Progenitor cell of endocrine pancreas (in vitro differentiated cells): ENCODE measurements at regions not wholly inside any gene's neighbourhood (a gene's known extent, or its start where the extent isn't known, plus 50 kb on each side); places are given as distances from the start of the nearest gene placed in this dataset.

ENCODE experiments used
- DNase-seq: peaks from one replicate; pipeline ENCODE4 v3.0.0; 2021; ENCODE audit warnings: low spot score; ENCODE audit not compliant: unreplicated experiment
- H3K27ac Mint-ChIP-seq: 2 replicates; pipeline ENCODE4 v1.8.0; 2021; ENCODE audit warnings: mild to moderate bottlenecking, moderate library complexity, mixed read lengths
- H3K27me3 Mint-ChIP-seq: 2 replicates; pipeline ENCODE4 v1.8.0; 2021; ENCODE audit warnings: mixed read lengths
- H3K36me3 Mint-ChIP-seq: 2 replicates; pipeline ENCODE4 v1.8.0; 2022; ENCODE audit warnings: mixed read lengths; ENCODE audit not compliant: insufficient read depth
- H3K4me1 Mint-ChIP-seq: 2 replicates; pipeline ENCODE4 v1.8.0; 2021; ENCODE audit warnings: low read depth, mixed read lengths
- H3K4me3 Mint-ChIP-seq: 2 replicates; pipeline ENCODE4 v1.8.0; 2021; ENCODE audit warnings: low read depth, mild to moderate bottlenecking, moderate library complexity, mixed read lengths
- H3K9me3 Mint-ChIP-seq: 2 replicates; pipeline ENCODE4 v1.8.0; 2021; ENCODE audit warnings: low read depth, mixed read lengths
- TF ChIP-seq, protein P1 (sequence below): fragments of 200-600 bp; sonication (generic); IDR thresholded peaks from one replicate; pipeline ENCODE4 v1.5.0; 2021; ENCODE audit warnings: antibody characterized with exemption, mild to moderate bottlenecking; ENCODE audit not compliant: unreplicated experiment

DNA sequence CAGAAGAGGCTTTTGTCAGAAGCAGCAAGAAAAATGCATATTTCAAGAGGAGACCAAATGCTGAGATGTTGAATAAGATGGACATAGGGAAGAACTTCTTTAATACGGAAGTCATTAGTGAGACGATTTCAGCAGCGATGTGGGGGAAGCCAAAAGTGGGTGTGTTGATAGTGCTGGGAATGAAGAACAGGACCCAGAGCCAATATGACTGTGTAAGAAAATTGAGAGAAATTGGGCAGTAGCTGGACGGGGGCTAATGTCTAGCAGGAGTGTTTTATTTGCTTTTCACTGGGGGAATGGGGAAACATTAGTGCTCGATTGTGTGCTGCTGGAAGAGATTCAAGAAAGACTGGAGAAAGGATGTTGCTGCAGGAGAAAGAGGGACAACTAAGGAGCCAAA, 788.7 kb upstream of the KLHL29 start:
- no peak overlapping the region for H3K27ac Mint-ChIP-seq
- no peak for DNase-seq
- peaks cover 6% of the 10 kb centered on the region for H3K36me3 Mint-ChIP-seq
- no peaks in the 10 kb centered on the region for H3K27me3 Mint-ChIP-seq
- TF ChIP-seq, protein P1, sequence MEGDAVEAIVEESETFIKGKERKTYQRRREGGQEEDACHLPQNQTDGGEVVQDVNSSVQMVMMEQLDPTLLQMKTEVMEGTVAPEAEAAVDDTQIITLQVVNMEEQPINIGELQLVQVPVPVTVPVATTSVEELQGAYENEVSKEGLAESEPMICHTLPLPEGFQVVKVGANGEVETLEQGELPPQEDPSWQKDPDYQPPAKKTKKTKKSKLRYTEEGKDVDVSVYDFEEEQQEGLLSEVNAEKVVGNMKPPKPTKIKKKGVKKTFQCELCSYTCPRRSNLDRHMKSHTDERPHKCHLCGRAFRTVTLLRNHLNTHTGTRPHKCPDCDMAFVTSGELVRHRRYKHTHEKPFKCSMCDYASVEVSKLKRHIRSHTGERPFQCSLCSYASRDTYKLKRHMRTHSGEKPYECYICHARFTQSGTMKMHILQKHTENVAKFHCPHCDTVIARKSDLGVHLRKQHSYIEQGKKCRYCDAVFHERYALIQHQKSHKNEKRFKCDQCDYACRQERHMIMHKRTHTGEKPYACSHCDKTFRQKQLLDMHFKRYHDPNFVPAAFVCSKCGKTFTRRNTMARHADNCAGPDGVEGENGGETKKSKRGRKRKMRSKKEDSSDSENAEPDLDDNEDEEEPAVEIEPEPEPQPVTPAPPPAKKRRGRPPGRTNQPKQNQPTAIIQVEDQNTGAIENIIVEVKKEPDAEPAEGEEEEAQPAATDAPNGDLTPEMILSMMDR, result no peak
- peaks cover 20% of the 10 kb centered on the region for H3K9me3 Mint-ChIP-seq
- H3K4me1 Mint-ChIP-seq, result peaks cover 12% of the 10 kb centered on the region
- H3K4me3 Mint-ChIP-seq, result no peak overlapping the region

DNA sequence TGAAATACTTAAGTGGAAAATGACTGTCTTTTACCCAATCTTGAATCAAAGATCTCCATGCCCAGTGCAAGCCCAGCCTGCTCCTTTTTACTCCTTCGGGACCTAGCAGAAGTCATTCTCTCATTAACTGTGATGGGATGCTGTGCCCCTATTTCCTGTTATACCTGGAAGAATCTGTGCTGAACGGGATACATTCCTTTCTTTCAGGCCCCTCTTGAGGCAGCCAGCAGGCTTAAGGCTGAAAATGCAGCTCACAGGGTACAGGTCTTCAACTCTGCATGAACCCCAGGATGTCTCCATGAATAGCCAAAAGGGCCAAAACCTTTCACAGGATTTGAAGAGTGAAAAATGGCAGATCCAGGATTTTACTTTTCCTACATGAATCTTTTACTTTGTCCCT, 784.8 kb upstream of the KLHL29 start:
- no peaks in the 10 kb centered on the region for H3K36me3 Mint-ChIP-seq
- H3K4me3 Mint-ChIP-seq, result no peak overlapping the region
- no peak overlapping the region for H3K27ac Mint-ChIP-seq
- TF ChIP-seq, protein P1, result no peak
- peaks cover 25% of the 10 kb centered on the region for H3K4me1 Mint-ChIP-seq
- H3K27me3 Mint-ChIP-seq, result no peaks in the 10 kb centered on the region
- no peak for DNase-seq
- H3K9me3 Mint-ChIP-seq, result no peaks in the 10 kb centered on the region

DNA sequence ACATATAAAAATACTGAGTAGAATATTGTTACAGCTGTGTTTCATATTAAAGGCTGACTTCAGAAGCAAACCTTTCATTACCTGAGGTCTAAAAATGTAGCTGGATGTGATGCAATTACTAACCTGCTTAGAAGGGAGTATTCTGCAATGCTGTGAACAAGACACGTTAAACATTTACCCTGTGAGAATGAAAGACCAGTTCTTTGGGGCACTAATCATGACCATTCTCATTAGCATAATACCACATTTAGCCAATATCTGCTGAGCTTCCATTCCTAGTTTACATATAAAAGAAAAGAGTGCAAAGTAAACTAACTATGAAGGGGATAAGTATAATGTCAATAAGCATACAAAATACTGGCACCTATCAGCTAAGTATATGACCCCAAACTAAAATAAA, 784.0 kb upstream of the KLHL29 start:
- TF ChIP-seq, protein P1, result no peak
- H3K4me1 Mint-ChIP-seq, result peaks cover 25% of the 10 kb centered on the region
- no peak overlapping the region for H3K4me3 Mint-ChIP-seq
- H3K27ac Mint-ChIP-seq, result no peak overlapping the region
- H3K27me3 Mint-ChIP-seq, result no peaks in the 10 kb centered on the region
- H3K9me3 Mint-ChIP-seq, result no peaks in the 10 kb centered on the region
- H3K36me3 Mint-ChIP-seq, result no peaks in the 10 kb centered on the region
- no peak for DNase-seq

DNA sequence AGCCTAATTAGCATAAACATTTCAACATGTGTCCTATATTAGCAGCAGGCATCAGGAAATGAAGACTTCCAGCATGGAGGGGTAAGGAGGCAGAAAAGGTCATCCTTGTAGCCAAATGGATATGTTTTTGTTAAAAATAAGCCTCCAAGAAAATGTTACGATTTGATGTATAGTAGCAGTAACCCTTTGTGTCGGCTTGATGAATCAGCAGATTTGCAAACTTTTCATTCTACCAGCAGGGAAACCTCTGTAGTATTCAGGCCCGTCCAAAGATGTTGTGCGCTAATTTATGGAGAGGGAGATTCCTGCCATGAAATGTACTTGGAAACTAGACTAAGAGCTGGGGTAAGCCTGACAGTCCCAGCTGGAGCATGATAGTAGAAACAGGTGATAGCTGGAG, 780.8 kb upstream of the KLHL29 start:
- Mint-ChIP-seq H3K4me3 (no peak overlapping the region), H3K36me3 (no peaks in the 10 kb centered on the region), H3K9me3 (no peaks in the 10 kb centered on the region), H3K27ac (no peak overlapping the region), H3K27me3 (no peaks in the 10 kb centered on the region), H3K4me1 (peaks cover 21% of the 10 kb centered on the region)
- TF ChIP-seq, protein P1, result no peak
- no peak for DNase-seq

DNA sequence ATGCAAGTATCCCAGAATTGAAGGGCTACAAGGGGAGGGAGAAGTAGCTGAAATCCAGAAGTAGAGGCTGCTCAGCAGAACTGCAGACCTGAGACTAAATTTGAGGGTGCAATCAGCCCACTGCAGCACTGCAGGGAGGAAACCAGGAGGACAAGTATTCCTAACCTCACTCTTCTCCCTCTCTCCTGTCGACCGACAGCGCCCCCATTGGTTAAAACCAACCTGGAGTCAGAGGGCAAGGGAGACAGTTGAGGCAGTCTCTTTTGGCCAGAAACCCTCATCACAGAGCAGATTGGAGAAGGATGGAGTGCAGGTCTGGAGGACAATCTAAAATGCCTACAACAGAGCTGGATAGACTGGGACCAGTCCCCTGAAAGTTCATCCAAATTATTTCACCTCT, 768.9 kb upstream of the KLHL29 start:
- Mint-ChIP-seq H3K27ac (no peak overlapping the region), H3K4me3 (no peak overlapping the region), H3K9me3 (no peaks in the 10 kb centered on the region), H3K4me1 (peaks cover 17% of the 10 kb centered on the region), H3K36me3 (no peaks in the 10 kb centered on the region), H3K27me3 (peaks cover 2% of the 10 kb centered on the region)
- TF ChIP-seq, protein P1, result no peak
- DNase-seq, result no peak

DNA sequence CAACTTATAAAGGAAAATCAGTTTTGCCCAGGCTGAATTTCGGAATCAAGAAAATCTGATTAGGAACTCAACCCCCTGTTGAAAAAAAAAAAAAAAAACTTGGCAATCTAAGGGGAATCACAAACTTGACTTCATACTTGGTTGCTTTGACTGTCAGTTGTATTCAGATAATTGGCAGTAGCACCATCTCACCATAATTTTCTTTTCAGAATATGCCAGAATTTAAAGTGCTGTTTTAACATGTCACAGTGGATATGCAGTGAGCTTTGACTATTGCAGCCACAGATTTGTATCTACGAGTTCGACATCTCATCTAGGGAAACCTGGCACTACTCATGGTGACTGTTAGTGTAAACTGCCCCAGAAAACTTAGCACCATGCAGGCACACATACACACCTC, 761.4 kb upstream of the KLHL29 start:
- no peak for DNase-seq
- no peak overlapping the region for H3K4me3 Mint-ChIP-seq
- H3K27ac Mint-ChIP-seq, result no peak overlapping the region
- H3K27me3 Mint-ChIP-seq, result peaks cover 9% of the 10 kb centered on the region
- no peaks in the 10 kb centered on the region for H3K9me3 Mint-ChIP-seq
- H3K36me3 Mint-ChIP-seq, result no peaks in the 10 kb centered on the region
- H3K4me1 Mint-ChIP-seq, result peaks cover 25% of the 10 kb centered on the region
- TF ChIP-seq, protein P1, result no peak
